Liver (tissue), 8 donors: ENCODE measurements at regions not wholly inside any gene's neighbourhood (a gene's known extent, or its start where the extent isn't known, plus 50 kb on each side); places are given as distances from the start of the nearest gene placed in this dataset.

Experiments
- DNase-seq: peaks from one replicate; pipeline ENCODE4 v3.0.0-alpha.2; 2017; ENCODE audit warnings: low spot score
- H3K27ac ChIP-seq, 2 donors: one replicate each; pipeline ENCODE4 v1.7.0; 2013; ENCODE audit warnings: inconsistent platforms in 2 of 2, low read length in 2 of 2, control low read depth in 1 of 2, low read depth in 1 of 2, mild to moderate bottlenecking in 1 of 2
- H3K27me3 ChIP-seq, 4 donors: one replicate each; pipeline versions ENCODE4 v1.6.1 to v1.7.0; 2013; ENCODE audit warnings: low read length in 3 of 4, inconsistent platforms in 1 of 4, mild to moderate bottlenecking in 1 of 4, moderate library complexity in 1 of 4; ENCODE audit not compliant: control insufficient read depth in 4 of 4, insufficient read depth in 4 of 4
- H3K36me3 ChIP-seq, 4 donors: one replicate each; pipeline versions ENCODE4 v1.6.1 to v1.7.0; 2013; ENCODE audit warnings: low read length in 3 of 4, mild to moderate bottlenecking in 3 of 4, low read depth in 1 of 4, moderate library complexity in 1 of 4; ENCODE audit not compliant: control insufficient read depth in 4 of 4, insufficient read depth in 3 of 4
- H3K4me1 ChIP-seq, 4 donors: one replicate each; pipeline versions ENCODE4 v1.6.1 to v1.7.0; 2013; ENCODE audit warnings: low read length in 3 of 4, mild to moderate bottlenecking in 3 of 4, moderate library complexity in 1 of 4; ENCODE audit not compliant: control insufficient read depth in 4 of 4, insufficient read depth in 4 of 4
- H3K4me3 ChIP-seq, 3 donors: one replicate each; pipeline versions ENCODE4 v1.6.1 to v1.7.0; 2013; ENCODE audit warnings: low read length in 3 of 3, control low read depth in 1 of 3, low read depth in 1 of 3, mild to moderate bottlenecking in 1 of 3
- H3K9ac ChIP-seq, 2 donors: one replicate each; pipeline ENCODE4 v1.7.0; 2013; ENCODE audit warnings: low read length in 2 of 2, mild to moderate bottlenecking in 2 of 2, moderate library complexity in 2 of 2, control low read depth in 1 of 2, low read depth in 1 of 2
- H3K9me3 ChIP-seq, 4 donors: one replicate each; pipeline versions ENCODE4 v1.6.1 to v1.7.0; 2013; ENCODE audit warnings: low read length in 3 of 4; ENCODE audit not compliant: control insufficient read depth in 4 of 4
- ATF3 ChIP-seq: IDR thresholded peaks from 2 replicates; pipeline ENCODE4 v1.6.1; 2016; ENCODE audit warnings: antibody characterized with exemption
- CTCF ChIP-seq: fragments of 150-350 bp; IDR thresholded peaks from 2 replicates; pipeline ENCODE4 v1.5.1; 2017; ENCODE audit warnings: improper control_type of control experiment, low read depth, low read length; ENCODE audit not compliant: missing input control
- EGR1 ChIP-seq, 2 donors: IDR thresholded peaks; 2 replicates each; pipeline ENCODE4 v1.6.1; 2016 to 2018; ENCODE audit warnings: antibody characterized with exemption in 2 of 2, low read depth in 2 of 2
- FOXA1 ChIP-seq: IDR thresholded peaks from 2 replicates; pipeline ENCODE4 v1.6.1; 2016; ENCODE audit warnings: antibody characterized with exemption
- FOXA2 ChIP-seq: IDR thresholded peaks from 2 replicates; pipeline ENCODE4 v1.6.1; 2016; ENCODE audit warnings: antibody characterized with exemption
- GABPA ChIP-seq, 2 donors: IDR thresholded peaks in 1 of 2; conservative IDR thresholded peaks in 1 of 2; 2 replicates each; pipeline ENCODE4 v1.6.1; 2016; ENCODE audit warnings: antibody characterized with exemption in 2 of 2, mild to moderate bottlenecking in 1 of 2, moderate library complexity in 1 of 2
- HNF4A ChIP-seq, 2 donors: conservative IDR thresholded peaks; 2 replicates each; pipeline ENCODE4 v1.6.1; 2016; ENCODE audit warnings: antibody characterized with exemption in 2 of 2, mild to moderate bottlenecking in 2 of 2
- HNF4G ChIP-seq: IDR thresholded peaks from 2 replicates; pipeline ENCODE4 v1.6.1; 2016; ENCODE audit warnings: antibody characterized with exemption
- MAX ChIP-seq: IDR thresholded peaks from 2 replicates; pipeline ENCODE4 v1.6.1; 2016; ENCODE audit warnings: antibody characterized with exemption
- NR2F2 ChIP-seq: IDR thresholded peaks from 2 replicates; pipeline ENCODE4 v1.6.1; 2016; ENCODE audit warnings: antibody characterized with exemption
- RAD21 ChIP-seq, 2 donors: IDR thresholded peaks; 2 replicates each; pipeline ENCODE4 v1.6.1; 2016; ENCODE audit warnings: antibody characterized with exemption in 2 of 2, mild to moderate bottlenecking in 2 of 2
- REST ChIP-seq: IDR thresholded peaks from 2 replicates; pipeline ENCODE4 v1.6.1; 2016; ENCODE audit warnings: antibody characterized with exemption, mild to moderate bottlenecking
- RXRA ChIP-seq, 2 donors: IDR thresholded peaks; 2 replicates each; pipeline ENCODE4 v1.6.1; 2017 to 2018; ENCODE audit warnings: antibody characterized with exemption in 2 of 2, mild to moderate bottlenecking in 1 of 2
- SP1 ChIP-seq: IDR thresholded peaks from 2 replicates; pipeline ENCODE4 v1.6.1; 2018; ENCODE audit warnings: antibody characterized with exemption, mild to moderate bottlenecking
- TAF1 ChIP-seq: conservative IDR thresholded peaks from 2 replicates; pipeline ENCODE4 v1.6.1; 2016; ENCODE audit warnings: antibody characterized with exemption, mild to moderate bottlenecking
- YY1 ChIP-seq: IDR thresholded peaks from 2 replicates; pipeline ENCODE4 v1.6.1; 2016; ENCODE audit warnings: antibody characterized with exemption, mild to moderate bottlenecking
- ZBTB33 ChIP-seq: IDR thresholded peaks from 2 replicates; pipeline ENCODE4 v1.6.1; 2016; ENCODE audit warnings: antibody characterized with exemption
- WGBS: extraction: QIAGEN DNeasy Blood & Tissue Kit; methylation state at CpG from one replicate; pipeline ENCODE4 v1.1.7; 2013; 5-methylcytosine and 5-hydroxymethylcytosine counted together
- donor health status: healthy.
- donor health status: healthy.
- donor health status: healthy.
- donor health status: healthy.
- donor health status: healthy.

- Histone ChIP-seq H3K9ac (no peak overlapping the region), H3K36me3 (no peaks in the 10 kb centered on the region), H3K27ac (no peak overlapping the region), H3K4me1 (no peaks in the 10 kb centered on the region), H3K9me3 (no peaks in the 10 kb centered on the region), H3K4me3 (no peak overlapping the region), H3K27me3 (no peaks in the 10 kb centered on the region)
- WGBS, result 76% methylated on average over 15 of the region's 15 CpGs
- no peak for TF ChIP-seq MAX
- no peak for DNase-seq
Measured at GRCh38 chr2:60652832-60653340, 99.4 kb upstream of the BCL11A start.

- Histone ChIP-seq H3K9ac (no peak overlapping the region), H3K36me3 (no peaks in the 10 kb centered on the region), H3K27ac (no peak overlapping the region), H3K9me3 (no peaks in the 10 kb centered on the region), H3K4me1 (no peaks in the 10 kb centered on the region), H3K27me3 (no peaks in the 10 kb centered on the region), H3K4me3 (no peak overlapping the region)
- DNase-seq, result no peak
- 82% methylated on average over 4 of the region's 4 CpGs for WGBS
- no peak for TF ChIP-seq EGR1 (IDR thresholded peaks at IDR 0.05; ENCODE audit: low read depth in 2 of 2)
- no peak for TF ChIP-seq HNF4G
- no peak for TF ChIP-seq REST
- TF ChIP-seq YY1, result no peak
Measured at GRCh38 chr2:60657673-60658072, 98.4 kb upstream of the PAPOLG start.

GRCh38 chr2:60659026-60659425 is 97.0 kb upstream of the PAPOLG start:
- no peak overlapping the region for H3K27ac ChIP-seq
- no peaks in the 10 kb centered on the region for H3K27me3 ChIP-seq
- 76% methylated on average over 5 of the region's 5 CpGs for WGBS
- H3K9me3 ChIP-seq, result no peaks in the 10 kb centered on the region
- H3K36me3 ChIP-seq, result no peaks in the 10 kb centered on the region
- DNase-seq, result no peak
- no peaks in the 10 kb centered on the region for H3K4me1 ChIP-seq
- no peak overlapping the region for H3K4me3 ChIP-seq
- no peak overlapping the region for H3K9ac ChIP-seq
- TF ChIP-seq MAX (no peak), TAF1 (no peak), FOXA2 (no peak), SP1 (no peak), ZBTB33 (no peak), HNF4A (conservative IDR thresholded peaks at IDR 0.05) (no peak), REST (no peak), RAD21 (IDR thresholded peaks at IDR 0.05) (no peak), RXRA (IDR thresholded peaks at IDR 0.05) (no peak), YY1 (no peak), NR2F2 (no peak), ATF3 (no peak), CTCF (no peak), GABPA (IDR thresholded peaks at IDR 0.05 in 1 of 2, conservative IDR thresholded peaks at IDR 0.05 in 1 of 2) (no peak), FOXA1 (no peak), HNF4G (no peak)
